GM12892 (cell line): ENCODE measurements at regions not wholly inside any gene's neighbourhood (a gene's known extent, or its start where the extent isn't known, plus 50 kb on each side); places are given as distances from the start of the nearest gene placed in this dataset.

ENCODE experiments used
- POLR2A ChIP-seq: IDR thresholded peaks from 2 replicates; pipeline ENCODE4 v1.6.1; 2011; ENCODE audit warnings: low read depth, low read length, control low read depth
- POLR2AphosphoS5 ChIP-seq: IDR thresholded peaks from 2 replicates; pipeline ENCODE4 v1.6.1; 2011; ENCODE audit warnings: low read depth, low read length, control low read depth
- TAF1 ChIP-seq: IDR thresholded peaks from 2 replicates; pipeline ENCODE4 v1.6.1; 2011; ENCODE audit warnings: low read depth, mild to moderate bottlenecking, control low read depth, low read length, borderline replicate concordance

DNA sequence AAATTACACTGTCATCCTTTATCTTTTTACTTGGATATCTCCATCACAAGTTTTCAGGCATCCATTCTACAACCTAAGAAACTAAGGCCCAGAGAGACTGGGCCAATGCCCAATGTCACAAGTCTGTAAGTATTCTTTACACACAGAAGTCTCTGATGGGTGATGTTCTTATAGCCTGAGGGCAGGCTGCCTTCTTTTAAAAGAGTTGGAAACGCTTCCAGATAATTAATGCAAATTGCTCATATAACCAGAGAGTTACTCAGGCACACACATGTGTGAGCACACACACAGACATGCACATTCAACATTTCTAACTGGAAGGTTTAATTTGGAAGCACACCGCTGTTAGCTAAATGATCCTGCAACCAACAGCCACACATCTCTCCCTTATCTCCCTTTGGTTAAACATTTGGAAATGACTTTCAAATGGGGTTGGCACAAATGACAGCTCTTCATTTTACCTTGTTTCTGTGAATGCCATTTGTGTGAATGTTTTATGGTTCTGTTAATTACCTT is 160.8 kb upstream of the TMPO start:
- no peak for TF ChIP-seq POLR2A
- TF ChIP-seq TAF1: no peak
- no peak for TF ChIP-seq POLR2AphosphoS5
